ENCODE measurements at regions not wholly inside any gene's neighbourhood (a gene's known extent, or its start where the extent isn't known, plus 50 kb on each side); places are given as distances from the start of the nearest gene placed in this dataset.

- DNase-seq, result peak; percentile 85
These were observed 127.4 kb upstream of the FAM83B start for GRCh38 chr6:54719131-54719530.

- DNase-seq, result no peak
These were observed 126.9 kb upstream of the FAM83B start for GRCh38 chr6:54719633-54720032.

GRCh38 chr6:54722328-54722727, 124.2 kb upstream of the FAM83B start:
- no peak for DNase-seq

GRCh38 chr6:54729716-54730115, 116.9 kb upstream of the FAM83B start:
- DNase-seq, result no peak

- DNase-seq, result no peak
These were observed 115.6 kb upstream of the FAM83B start for GRCh38 chr6:54730767-54731630.

- no peak for DNase-seq
These were observed 109.3 kb upstream of the FAM83B start for GRCh38 chr6:54737247-54737646.

GRCh38 chr6:54747955-54748354, 98.6 kb upstream of the FAM83B start:
- DNase-seq, result no peak

GRCh38 chr6:54754406-54754805, 92.2 kb upstream of the FAM83B start:
- no peak for DNase-seq

- no peak for DNase-seq
These were observed 88.2 kb upstream of the FAM83B start for GRCh38 chr6:54758340-54758739.

GRCh38 chr6:54768494-54768893, 78.1 kb upstream of the FAM83B start:
- no peak for DNase-seq

GRCh38 chr6:54770328-54770727, 76.2 kb upstream of the FAM83B start:
- no peak for DNase-seq

GRCh38 chr6:54771968-54772367, 74.6 kb upstream of the FAM83B start:
- DNase-seq, result no peak

- DNase-seq, result no peak
These were observed 74.0 kb upstream of the FAM83B start for GRCh38 chr6:54772610-54773009.

- no peak for DNase-seq
These were observed 71.0 kb upstream of the FAM83B start for GRCh38 chr6:54775576-54775975.

GRCh38 chr6:54776891-54777290, 69.7 kb upstream of the FAM83B start:
- no peak for DNase-seq

GRCh38 chr6:54778731-54779130, 67.8 kb upstream of the FAM83B start:
- DNase-seq, result no peak

GRCh38 chr6:54784011-54784410, 62.6 kb upstream of the FAM83B start:
- DNase-seq, result no peak

GRCh38 chr6:54786154-54786553, 60.4 kb upstream of the FAM83B start:
- no peak for DNase-seq

GRCh38 chr6:54787825-54788224, 58.7 kb upstream of the FAM83B start:
- no peak for DNase-seq
